Pancreas (tissue), 10 donors: ENCODE measurements at regions not wholly inside any gene's neighbourhood (a gene's known extent, or its start where the extent isn't known, plus 50 kb on each side); places are given as distances from the start of the nearest gene placed in this dataset.

Experiments used
- ATAC-seq, 4 donors: fragments of 200-7000 bp; cut with Tn5 transposase; one replicate each; pipeline versions ENCODE4 v1.8.0 to v1.9.1; 2020; ENCODE audit warnings: mild to moderate bottlenecking in 4 of 4, moderate library complexity in 4 of 4
- DNase-seq, 6 donors: peaks; one replicate each; pipeline ENCODE4 v3.0.0-alpha.2; 2020
- FAIRE-seq: peaks from 2 replicates; lab custom pipeline; 2012; peaks lifted over from hg19 to GRCh38; lab: Jason Lieb, UNC
- H3K27ac ChIP-seq, 4 donors: fragments of 200-600 bp; sonication (generic); 1 replicate in 3 of 4; 2 replicates in 1 of 4; pipeline versions ENCODE4 v1.5.0 to v1.8.0; 2020
- H3K27me3 ChIP-seq, 4 donors: fragments of 200-600 bp; one replicate each; pipeline ENCODE4 v1.8.0; 2021
- H3K36me3 ChIP-seq, 3 donors: fragments of 200-600 bp; sonication (generic) in 1 of 3; one replicate each; pipeline versions ENCODE4 v1.5.0 to v1.8.0; 2020 to 2021
- H3K4me1 ChIP-seq, 3 donors: fragments of 200-600 bp; one replicate each; pipeline ENCODE4 v1.8.0; 2021
- H3K4me3 ChIP-seq, 4 donors: fragments of 200-600 bp; sonication (generic) in 2 of 4; one replicate each; pipeline versions ENCODE4 v1.5.0 to v1.8.0; 2020 to 2021
- H3K9me3 ChIP-seq, 4 donors: fragments of 200-600 bp; one replicate each; pipeline ENCODE4 v1.8.0; 2021
- WGBS, 2 donors: extraction: QIAGEN DNeasy Blood & Tissue Kit; methylation state at CpG; one replicate each; pipeline ENCODE4 v1.1.7; 2013; 5-methylcytosine and 5-hydroxymethylcytosine counted together
- intact Hi-C, 3 donors: fragments of 100-400 bp; cut with DNase I; formaldehyde crosslinking; loops; one replicate each; pipeline versions ENCODE4 v1.11.1 to v1.14.2; 2022
- TF ChIP-seq, protein P1 (sequence below), 4 donors: fragments of 200-600 bp; sonication (generic) in 3 of 4; IDR thresholded peaks; one replicate each; pipeline versions ENCODE4 v1.5.0 to v1.8.0; 2021; ENCODE audit warnings: antibody characterized with exemption in 4 of 4
- donor health status: healthy with polysubstance abuse.
- donor health status: DM: no; HTN: no; CAD: no; lungs with moderate emphysema.
- donor health status: DM: no; HTN: no; CAD: no.
- donor health status: control.
- donor health status: control.
- donor health status: Bipolar disorder and iron deficiency.
- donor health status: DM: yes; HTN: yes; CAD: no.
- donor health status: DM: no; HTN: no; CAD: no.
- donor health status: DM: no; HTN: no; CAD: no.
- donor health status: DM: yes; HTN: yes; CAD: no.

GRCh38 chr11:92763336-92763735 is 206.1 kb upstream of the MTNR1B start:
- TF ChIP-seq, protein P1, sequence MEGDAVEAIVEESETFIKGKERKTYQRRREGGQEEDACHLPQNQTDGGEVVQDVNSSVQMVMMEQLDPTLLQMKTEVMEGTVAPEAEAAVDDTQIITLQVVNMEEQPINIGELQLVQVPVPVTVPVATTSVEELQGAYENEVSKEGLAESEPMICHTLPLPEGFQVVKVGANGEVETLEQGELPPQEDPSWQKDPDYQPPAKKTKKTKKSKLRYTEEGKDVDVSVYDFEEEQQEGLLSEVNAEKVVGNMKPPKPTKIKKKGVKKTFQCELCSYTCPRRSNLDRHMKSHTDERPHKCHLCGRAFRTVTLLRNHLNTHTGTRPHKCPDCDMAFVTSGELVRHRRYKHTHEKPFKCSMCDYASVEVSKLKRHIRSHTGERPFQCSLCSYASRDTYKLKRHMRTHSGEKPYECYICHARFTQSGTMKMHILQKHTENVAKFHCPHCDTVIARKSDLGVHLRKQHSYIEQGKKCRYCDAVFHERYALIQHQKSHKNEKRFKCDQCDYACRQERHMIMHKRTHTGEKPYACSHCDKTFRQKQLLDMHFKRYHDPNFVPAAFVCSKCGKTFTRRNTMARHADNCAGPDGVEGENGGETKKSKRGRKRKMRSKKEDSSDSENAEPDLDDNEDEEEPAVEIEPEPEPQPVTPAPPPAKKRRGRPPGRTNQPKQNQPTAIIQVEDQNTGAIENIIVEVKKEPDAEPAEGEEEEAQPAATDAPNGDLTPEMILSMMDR (IDR thresholded peaks at IDR 0.05): no peak
- FAIRE-seq (no peak), ATAC-seq (no peak), DNase-seq (no peak)
- Histone ChIP-seq H3K27ac (no peak overlapping the region), H3K27me3 (no peaks in the 10 kb centered on the region), H3K4me1 (no peaks in the 10 kb centered on the region), H3K4me3 (no peak overlapping the region), H3K9me3 (no peaks in the 10 kb centered on the region), H3K36me3 (no peaks in the 10 kb centered on the region)
- intact Hi-C loops: no loop called here

- Histone ChIP-seq H3K36me3 (no peaks in the 10 kb centered on the region), H3K4me1 (no peaks in the 10 kb centered on the region), H3K27ac (no peak overlapping the region), H3K4me3 (no peak overlapping the region), H3K27me3 (no peaks in the 10 kb centered on the region), H3K9me3 (no peaks in the 10 kb centered on the region)
- ATAC-seq (no peak), FAIRE-seq (no peak), DNase-seq (no peak)
- WGBS, 2 donors: 75 to 82% methylated on average over 4 of the region's 4 CpGs
- intact Hi-C loops: no loop called here
- TF ChIP-seq, protein P1 (IDR thresholded peaks at IDR 0.05): no peak
Observed at GRCh38 chr11:92764128-92764527, 205.3 kb upstream of the MTNR1B start.

DNA sequence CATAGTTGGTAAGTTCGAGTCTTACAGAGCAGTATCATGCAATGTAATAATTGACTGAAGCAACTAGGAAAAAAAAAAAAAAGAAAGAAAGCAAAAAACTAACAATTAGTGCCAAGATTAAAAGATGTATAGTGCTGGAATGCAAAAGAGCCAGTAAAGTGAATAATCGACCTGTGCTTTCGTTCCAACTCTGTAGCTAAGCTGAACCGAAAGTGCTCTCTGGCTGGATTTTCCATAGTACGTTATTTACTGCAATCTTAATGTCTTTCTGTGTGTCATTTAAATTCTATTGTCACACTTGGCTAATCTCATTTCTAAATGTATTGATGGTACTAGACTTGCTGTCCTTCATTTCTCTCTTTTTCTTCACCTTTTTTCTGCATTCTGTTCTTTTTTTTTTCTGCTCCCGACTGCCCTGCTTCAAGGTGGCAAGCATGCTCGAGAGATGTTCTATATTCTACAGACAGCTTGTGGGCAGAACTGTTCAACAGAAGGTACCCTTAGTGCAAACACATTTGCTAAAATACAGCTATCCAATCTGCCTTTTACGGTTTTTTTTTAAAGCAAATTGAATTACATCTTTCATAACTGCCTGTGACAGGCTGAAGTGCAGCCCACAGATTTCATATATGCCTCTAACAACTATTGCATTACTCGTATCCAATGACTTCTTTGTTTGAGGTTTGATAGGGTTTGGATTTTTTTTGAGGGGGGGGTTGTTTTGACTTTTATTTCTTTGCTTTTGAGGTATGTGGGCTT is 204.2 kb upstream of the MTNR1B start:
- H3K9me3 ChIP-seq: no peaks in the 10 kb centered on the region
- H3K36me3 ChIP-seq: no peaks in the 10 kb centered on the region
- DNase-seq: no peak
- no peak for ATAC-seq
- no peaks in the 10 kb centered on the region for H3K27me3 ChIP-seq
- WGBS, 2 donors: 76 to 83% methylated on average over 9 of the region's 9 CpGs
- intact Hi-C loops: no loop called here
- H3K27ac ChIP-seq: no peak overlapping the region
- no peak overlapping the region for H3K4me3 ChIP-seq
- FAIRE-seq: no peak
- TF ChIP-seq, protein P1 (IDR thresholded peaks at IDR 0.05): no peak
- H3K4me1 ChIP-seq: no peaks in the 10 kb centered on the region

- Histone ChIP-seq H3K27me3 (no peaks in the 10 kb centered on the region), H3K4me3 (no peak overlapping the region), H3K9me3 (no peaks in the 10 kb centered on the region), H3K27ac (no peak overlapping the region), H3K4me1 (no peaks in the 10 kb centered on the region), H3K36me3 (no peaks in the 10 kb centered on the region)
- 46 to 48% methylated on average over 10 of the region's 10 CpGs for WGBS, 2 donors
- TF ChIP-seq, protein P1 (IDR thresholded peaks at IDR 0.05): no peak
- FAIRE-seq: no peak
- peak in 3 of 4 donors; percentile 33 to 57 (median 44) for ATAC-seq
- no peak for DNase-seq
- intact Hi-C loops: no loop called here
Observed at GRCh38 chr11:92765965-92766371, 203.5 kb upstream of the MTNR1B start.

GRCh38 chr11:92766698-92767097 is 202.8 kb upstream of the MTNR1B start:
- WGBS, 2 donors: 68 to 80% methylated on average over 7 of the region's 7 CpGs
- H3K4me3 ChIP-seq: no peak overlapping the region
- no peaks in the 10 kb centered on the region for H3K36me3 ChIP-seq

More at GRCh38 chr11:92766698-92767097, 202.8 kb upstream of the MTNR1B start:
- Histone ChIP-seq H3K27me3 (peaks cover 0 to 4% (median 0%) of the 10 kb centered on the region in 4 donors), H3K27ac (no peak overlapping the region), H3K9me3 (no peaks in the 10 kb centered on the region), H3K4me1 (no peaks in the 10 kb centered on the region)
- DNase-seq (no peak), ATAC-seq (no peak), FAIRE-seq (no peak)
- TF ChIP-seq, protein P1 (IDR thresholded peaks at IDR 0.05): no peak
- intact Hi-C loops: no loop called here
